GM12872 (cell line): ENCODE measurements at regions not wholly inside any gene's neighbourhood (a gene's known extent, or its start where the extent isn't known, plus 50 kb on each side); places are given as distances from the start of the nearest gene placed in this dataset.

Source experiments
- TF ChIP-seq, protein P1 (sequence below): IDR thresholded peaks from 3 replicates; pipeline ENCODE4 v1.5.1; 2011; ENCODE audit warnings: low read depth, mild to moderate bottlenecking, low read length, moderate library complexity; ENCODE audit not compliant: insufficient read depth

DNA sequence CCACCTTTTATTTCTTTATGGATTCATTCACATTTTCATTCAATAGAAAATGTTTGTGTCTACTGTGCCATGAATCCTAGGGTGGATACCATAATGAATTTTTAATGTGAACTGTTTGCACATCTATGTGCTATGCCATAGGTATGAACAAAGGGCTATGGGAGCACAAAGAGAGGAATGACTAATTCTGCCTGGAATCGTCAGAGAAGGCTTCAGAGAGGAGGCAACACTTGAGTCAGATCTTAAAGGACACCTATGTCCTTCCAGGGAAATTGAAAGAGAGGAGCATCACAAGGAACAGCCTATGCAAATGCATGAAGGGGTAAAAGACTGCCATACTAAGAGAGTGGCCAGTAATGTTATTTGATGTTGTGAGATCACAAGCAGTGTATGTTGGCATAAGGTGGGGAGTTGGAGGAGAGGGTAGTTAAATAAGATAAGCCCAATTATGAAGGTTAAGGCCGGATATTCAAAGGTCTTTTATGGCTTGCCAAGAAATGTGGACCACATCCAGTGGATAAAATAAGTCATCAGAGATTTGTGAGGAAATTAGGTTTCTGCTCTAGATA, 246.7 kb downstream of the GRIN2B start:
- TF ChIP-seq, protein P1, sequence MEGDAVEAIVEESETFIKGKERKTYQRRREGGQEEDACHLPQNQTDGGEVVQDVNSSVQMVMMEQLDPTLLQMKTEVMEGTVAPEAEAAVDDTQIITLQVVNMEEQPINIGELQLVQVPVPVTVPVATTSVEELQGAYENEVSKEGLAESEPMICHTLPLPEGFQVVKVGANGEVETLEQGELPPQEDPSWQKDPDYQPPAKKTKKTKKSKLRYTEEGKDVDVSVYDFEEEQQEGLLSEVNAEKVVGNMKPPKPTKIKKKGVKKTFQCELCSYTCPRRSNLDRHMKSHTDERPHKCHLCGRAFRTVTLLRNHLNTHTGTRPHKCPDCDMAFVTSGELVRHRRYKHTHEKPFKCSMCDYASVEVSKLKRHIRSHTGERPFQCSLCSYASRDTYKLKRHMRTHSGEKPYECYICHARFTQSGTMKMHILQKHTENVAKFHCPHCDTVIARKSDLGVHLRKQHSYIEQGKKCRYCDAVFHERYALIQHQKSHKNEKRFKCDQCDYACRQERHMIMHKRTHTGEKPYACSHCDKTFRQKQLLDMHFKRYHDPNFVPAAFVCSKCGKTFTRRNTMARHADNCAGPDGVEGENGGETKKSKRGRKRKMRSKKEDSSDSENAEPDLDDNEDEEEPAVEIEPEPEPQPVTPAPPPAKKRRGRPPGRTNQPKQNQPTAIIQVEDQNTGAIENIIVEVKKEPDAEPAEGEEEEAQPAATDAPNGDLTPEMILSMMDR, result no peak

DNA sequence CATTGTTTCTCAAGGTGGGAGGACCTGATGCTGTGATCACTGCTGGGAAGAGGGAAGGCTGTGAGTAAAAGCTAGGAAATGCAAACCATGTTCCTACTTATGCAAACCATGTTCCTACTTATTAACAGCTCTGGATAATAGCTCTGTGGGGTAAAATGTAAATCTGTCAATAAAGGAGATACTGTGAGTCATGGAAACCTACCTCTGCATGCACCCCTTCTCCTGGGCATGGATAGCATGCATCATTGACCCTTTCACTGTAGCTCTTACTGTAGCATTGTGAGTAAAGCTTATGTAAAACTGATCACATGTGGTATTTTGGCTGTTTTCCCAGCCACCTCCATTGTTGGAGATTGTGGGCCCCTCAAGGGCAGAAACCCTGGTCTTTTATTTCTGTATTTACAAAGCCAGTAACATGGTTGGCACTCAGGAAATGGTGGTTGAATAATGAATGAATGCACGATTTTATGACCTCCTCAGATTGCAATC, 253.7 kb downstream of the GRIN2B start:
- TF ChIP-seq, protein P1, result no peak

DNA sequence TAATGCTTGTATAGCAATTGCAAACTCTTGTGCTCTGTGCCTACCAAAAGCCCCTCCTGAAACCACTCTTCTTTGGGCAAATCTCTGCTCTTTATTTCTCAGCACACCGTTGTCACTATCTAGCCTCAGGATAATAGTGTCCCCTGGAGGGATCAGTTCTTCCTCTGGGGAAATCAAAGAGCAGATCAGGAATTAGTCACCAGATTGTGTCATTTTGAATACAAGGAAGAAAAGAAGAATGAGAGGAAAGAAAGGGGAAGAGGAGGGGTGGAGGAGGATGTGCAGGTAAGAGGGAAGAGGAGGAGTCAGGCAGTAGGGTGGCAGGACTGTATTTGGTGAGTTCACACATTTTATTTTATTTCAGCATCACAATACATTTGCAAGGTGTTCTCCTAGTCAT, 256.4 kb downstream of the GRIN2B start:
- TF ChIP-seq, protein P1, result no peak

DNA sequence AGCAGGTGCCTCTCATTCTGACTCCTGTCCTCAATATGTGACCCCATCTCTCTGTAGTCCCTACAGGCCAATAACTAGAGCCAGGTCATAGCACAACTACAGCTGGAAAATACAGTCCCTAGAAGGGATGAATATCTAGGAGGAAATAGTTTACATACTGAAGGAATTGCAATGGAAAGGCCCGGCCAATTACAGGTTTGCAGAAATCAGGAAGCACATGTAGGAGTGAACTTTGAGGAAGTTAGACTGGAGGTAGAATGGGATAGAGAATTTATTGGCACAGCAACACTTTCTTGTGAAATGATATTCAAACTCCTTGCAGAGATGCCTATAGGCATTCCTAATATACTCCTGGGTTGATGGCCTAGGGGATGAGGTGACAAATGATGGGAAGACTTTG, 257.3 kb downstream of the GRIN2B start:
- TF ChIP-seq, protein P1, result no peak

DNA sequence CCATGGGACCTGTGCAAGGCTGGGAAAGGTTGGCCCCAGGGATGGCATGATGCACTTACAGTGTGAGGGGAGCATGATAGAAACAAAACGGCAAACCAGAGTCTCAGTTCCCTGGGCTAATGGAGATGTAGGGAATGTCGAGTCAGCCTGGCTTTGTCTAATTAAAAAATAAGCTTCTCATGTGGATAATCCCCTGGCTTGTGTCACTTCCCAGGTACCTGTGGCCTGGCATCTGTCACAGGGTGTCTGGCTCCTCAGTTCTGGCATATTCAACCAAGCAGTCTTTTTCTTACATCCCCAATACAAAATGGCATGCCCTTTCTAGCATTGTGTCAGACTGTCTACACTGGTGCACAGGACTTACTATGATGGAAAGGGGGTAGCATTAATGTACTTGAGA, 261.4 kb downstream of the GRIN2B start:
- TF ChIP-seq, protein P1, result no peak

DNA sequence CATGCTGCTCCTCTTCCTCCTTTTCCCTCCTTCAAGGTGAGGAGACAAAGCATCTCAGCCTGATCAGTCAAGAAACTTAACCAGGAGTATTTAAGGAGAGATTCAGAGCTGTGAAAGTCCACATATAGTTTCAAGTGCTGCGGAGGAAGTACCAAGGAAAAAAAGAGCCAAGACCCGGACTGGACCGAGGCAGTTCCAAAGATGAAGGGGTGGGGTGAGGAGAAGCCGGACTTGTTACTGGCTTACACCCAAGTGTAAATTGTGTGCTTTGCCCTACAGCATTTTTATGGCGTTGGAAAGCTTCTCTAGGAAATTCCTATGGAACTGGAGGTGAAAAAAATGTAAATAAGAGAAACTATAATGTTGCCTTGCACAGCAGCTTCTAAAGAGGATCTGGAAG, 263.1 kb downstream of the GRIN2B start:
- TF ChIP-seq, protein P1, result no peak

DNA sequence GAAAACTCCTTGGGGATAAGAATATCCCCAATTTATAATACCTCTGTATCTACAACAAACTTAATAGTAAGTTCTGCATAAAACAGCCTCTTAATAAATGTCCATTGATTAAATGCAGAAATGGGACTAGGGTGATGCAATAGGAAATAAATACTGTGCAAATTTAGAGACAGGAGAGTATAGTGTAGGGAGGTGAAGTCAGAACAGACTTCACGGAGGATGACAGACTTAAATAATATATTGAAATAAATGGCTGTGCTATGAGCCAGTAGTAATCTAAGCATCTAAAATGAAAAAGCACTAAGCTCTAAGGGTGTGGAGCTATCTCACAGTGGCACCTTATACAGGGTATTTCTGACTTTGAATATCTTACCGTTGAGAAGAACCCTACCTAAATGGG, 265.3 kb downstream of the GRIN2B start:
- TF ChIP-seq, protein P1, result no peak
